Activated naive CD4-positive, alpha-beta T cell treated with anti-CD3 and anti-CD28 coated beads, Interleukin-2, amount 50 U/mL, for 16 hours (primary cell): ENCODE measurements at regions not wholly inside any gene's neighbourhood (a gene's known extent, or its start where the extent isn't known, plus 50 kb on each side); places are given as distances from the start of the nearest gene placed in this dataset.

Experiments used
- DNase-seq: peaks from one replicate; pipeline ENCODE4 v3.0.0-alpha.2; 2020

DNA sequence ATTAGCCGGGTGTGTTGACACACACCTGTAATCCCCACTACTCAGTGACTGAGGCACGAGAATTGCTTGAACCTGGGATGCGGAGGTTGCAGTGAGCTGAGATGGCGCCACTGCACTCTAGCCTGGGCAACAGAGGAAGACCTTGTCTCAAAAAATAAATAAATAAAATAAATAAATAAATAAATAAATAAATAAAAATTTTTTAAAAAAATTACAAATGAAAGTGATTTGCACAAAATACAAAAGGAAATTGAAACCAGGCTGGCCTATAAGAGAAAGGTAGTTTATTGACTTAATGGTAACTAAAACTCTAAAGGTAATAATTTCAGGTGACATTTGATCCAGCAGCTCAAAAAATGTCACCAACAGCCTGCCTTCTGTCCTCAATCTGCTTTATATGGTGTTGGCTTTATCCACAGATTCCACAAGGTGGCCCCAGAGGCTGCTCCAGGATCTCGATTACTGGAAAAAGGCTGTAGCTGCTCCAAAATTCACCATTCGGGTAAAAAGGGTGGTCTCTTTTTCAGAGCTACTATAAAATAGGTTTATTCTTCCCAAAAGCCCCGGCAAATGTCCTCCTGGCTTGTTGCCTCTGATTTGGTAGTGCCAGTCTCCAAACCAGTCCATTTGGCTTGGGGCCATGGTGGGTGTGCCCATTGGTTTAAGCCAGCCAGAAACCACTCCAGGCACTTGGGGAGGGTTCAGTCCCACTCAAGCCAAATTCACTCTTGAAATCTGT lies 61.4 kb upstream of the TRIM2 start:
- peak; percentile 45 for DNase-seq

DNA sequence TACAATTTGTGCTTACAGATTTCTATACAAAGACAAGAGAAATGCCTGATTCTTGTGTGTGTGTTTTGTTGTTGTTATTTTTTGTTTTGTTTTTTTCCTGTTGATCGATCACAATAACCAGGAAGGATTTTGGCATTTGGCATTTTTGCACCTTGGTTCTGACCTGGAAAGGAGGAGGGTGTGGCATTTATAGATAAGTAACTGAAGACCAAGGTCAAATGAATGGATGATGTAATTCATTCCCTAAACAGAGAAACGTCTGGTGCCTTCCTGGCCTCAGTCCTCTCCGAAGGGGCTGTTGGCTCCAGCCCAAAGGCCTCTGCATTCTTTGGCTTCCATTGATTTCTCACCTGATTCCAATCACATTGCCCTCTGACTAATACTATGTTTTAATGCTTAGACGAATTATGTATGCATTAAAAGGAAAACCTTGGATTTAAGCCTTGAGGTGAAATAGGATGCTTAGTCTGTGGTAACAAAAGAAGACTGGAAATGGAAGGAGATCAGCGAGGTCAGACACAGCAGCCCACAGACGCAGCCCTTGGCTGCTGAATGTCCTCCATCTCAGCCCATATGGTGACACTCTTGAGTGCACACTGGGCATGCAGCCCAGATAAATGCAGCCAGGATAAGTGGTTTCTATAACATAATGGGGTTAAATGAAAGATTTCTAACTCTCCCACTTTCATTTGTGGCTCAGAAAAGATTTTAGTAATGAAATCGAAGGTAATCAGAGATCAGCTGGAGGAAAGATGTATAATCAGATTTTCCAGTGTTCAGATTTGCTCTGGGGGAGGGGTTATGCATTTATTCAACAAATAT lies 60.5 kb upstream of the TRIM2 start:
- no peak for DNase-seq

DNA sequence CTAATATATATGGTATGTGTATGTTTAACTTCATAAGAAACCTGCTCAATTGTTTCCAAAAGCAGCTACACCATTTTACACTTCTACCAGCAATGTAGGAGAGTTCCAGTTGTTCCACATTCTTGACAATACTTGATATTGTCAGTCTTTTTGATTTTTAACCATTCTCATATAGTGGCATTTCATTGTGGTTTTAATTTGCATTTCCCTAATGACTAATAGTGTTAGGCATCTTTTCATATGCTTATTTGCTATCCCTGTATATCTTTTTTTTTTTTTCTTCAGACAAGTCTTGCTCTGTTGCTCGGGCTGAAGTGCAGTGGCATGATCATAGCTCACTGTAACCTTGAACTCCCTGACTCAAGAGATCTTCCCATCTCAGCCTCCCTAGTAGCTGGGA lies 58.2 kb upstream of the TRIM2 start:
- DNase-seq: no peak

- DNase-seq: no peak
Observed at GRCh38 chr4:153146961-153147360, 57.3 kb upstream of the TRIM2 start.

GRCh38 chr4:153148791-153149190 lies 55.5 kb upstream of the TRIM2 start:
- no peak for DNase-seq

- peak; percentile 32 for DNase-seq
Observed at GRCh38 chr4:153151535-153152455, 52.4 kb upstream of the TRIM2 start.

DNA sequence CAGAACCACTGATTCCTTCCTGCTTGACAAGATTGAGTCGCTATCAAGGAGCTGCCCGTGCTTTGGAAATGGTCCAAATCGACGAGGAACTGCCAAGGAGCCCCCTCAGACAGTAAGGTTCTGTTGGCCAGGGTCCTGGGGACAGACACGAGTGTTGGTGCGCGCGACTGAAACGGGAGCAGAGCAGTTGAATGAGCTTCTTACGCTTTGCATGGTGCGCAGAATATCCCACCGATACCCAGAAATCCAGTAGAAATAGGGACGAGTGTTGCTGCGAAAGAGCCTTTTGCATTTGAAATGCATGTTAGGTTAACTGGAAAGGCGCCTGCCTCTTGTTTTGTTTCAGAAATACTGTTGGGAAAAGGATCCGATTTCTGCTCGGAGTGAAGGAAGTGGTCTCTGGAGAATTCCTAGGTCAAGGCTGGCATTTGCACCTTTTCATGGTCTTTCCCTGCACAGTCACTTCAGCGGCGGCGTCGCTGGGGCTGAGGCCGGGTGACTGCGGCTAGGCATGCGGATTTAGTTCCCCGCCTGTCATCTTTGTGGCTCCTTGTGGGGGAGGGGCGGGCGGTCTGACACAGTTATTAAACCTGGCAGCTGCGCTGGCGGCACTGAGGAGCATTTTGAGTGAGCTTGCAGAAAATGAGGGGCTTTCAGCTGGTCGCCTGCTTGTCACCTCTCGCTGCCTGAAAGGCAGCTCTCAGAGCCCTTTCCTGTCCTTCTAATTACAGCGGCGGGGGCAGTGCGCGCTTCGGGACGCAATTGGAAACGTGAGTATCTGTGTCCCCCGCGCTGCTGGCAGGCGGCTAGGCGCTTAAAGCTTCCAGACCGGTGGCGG lies 51.5 kb upstream of the TRIM2 start:
- DNase-seq: peak; percentile 78

DNA sequence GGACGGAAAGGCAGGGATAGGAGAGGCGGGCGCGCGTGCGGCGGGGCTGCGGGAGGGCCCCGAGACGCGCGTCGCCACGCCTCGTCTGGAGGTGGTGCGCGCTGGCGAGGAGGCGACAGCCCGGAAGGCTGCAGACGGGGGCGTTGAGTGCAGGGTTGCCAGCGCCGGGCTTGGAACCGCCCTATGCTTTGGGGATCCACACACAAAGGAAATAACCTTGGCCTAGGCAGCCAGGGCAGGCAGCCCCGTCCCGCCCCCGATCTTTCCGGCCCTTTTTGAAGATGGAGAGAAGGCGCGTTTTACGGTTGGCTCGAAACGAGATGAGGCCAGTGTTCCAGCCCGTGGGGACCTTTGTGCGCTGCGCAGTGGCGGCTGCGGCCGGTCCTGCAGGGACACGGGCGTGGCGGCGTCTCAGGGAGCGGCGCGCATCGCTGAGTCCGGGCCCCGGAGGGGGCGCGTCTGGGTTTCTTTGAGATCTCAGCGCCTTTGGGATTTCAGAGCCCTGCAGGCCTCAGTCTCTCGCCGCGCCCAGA lies 50.8 kb upstream of the TRIM2 start:
- DNase-seq: peak; percentile 75

DNA sequence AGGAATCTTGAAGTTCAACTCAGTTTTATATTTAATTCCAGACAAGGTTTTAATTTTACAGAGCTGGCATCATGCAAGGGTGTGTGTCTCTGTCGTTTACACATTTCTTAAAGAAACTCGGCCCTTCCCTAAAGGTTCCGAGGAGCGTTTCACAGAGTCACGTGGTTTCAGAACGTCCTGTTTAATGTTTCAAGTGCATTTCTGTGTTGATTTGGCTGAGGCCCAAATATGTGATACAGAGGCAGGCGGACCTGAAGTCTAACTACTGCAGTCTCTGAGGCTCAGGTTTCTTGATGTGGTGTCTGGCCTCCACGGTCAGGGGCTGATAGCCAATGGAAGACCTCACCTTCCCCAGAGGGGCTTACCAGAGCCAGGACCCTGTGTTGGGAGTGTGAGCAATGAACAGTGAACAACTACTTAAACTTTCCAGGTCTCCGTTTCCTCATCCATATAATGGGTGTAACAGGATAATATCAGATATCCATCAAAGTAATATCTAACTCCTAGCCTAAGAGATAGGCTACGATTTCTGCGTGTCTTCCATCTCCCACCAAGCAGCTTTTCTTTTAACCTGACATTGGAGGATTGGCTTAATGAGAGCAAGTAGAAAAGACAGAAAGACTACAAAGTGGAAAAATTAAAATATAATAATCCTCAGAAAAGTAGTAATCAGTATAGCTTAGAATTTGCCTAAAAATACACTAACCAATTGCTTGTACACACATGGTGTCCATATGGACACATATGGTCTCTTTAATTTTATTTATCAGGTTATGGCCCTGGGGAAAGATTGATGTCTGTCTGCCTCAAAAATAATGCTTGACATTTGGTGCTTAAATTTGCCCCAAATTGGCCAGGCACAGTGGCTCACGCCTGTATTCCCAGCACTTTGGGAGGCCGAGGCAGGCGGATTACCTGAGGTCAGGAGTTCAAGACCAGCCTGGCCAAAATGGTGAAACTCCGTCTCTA lies 50.0 kb upstream of the TRIM2 start:
- DNase-seq: no peak
